Iris pigment epithelial cell (primary cell): ENCODE measurements at regions not wholly inside any gene's neighbourhood (a gene's known extent, or its start where the extent isn't known, plus 50 kb on each side); places are given as distances from the start of the nearest gene placed in this dataset.
"Not testable (repeated sequence)": the region's sequence is repeated elsewhere in the genome, so short reads cannot be mapped to it uniquely, and the experiment has no call there.

Experiments used
- DNase-seq: peaks from one replicate; pipeline ENCODE4 v3.0.0-alpha.2; 2011; ENCODE audit warnings: low read depth

- DNase-seq: no peak
Observed at GRCh38 chrX:65331371-65331770, 203.2 kb downstream of the LAS1L start.

DNA sequence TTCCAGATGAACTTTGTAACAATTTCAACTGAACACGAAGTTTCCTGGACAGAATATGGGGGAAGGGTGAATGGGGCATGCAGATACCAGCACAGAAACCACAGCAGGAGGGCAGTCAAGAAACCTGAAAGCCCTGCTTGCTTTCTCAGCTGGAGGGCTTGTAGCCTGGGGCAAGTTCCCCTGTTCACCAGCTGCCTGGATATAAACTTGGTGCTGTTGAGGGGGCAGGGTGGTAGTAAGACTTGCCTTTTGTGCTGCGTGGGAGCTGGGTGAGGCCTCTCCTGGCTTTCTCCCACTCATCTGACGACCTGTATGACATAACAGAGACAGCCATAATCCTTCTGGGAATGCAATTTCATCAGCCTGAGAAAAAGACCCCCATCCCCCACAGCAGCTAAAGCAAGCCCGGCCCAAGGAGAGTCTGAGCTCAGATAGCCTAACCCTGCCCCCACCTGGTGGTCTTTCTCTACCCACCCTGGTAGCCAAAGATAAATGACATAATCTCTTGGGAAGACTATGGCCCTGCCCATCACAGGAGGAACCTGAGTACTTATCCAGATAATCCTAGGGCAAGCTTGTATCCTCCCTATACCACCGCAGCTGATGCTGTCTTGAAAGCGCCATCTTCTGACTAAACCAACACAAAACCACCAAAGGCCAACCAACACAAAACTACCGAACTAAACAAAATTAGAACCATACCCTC lies 234.3 kb downstream of the LAS1L start:
- DNase-seq: no peak

GRCh38 chrX:65282905-65283304 lies 251.7 kb downstream of the LAS1L start:
- DNase-seq: peak; percentile 26

DNA sequence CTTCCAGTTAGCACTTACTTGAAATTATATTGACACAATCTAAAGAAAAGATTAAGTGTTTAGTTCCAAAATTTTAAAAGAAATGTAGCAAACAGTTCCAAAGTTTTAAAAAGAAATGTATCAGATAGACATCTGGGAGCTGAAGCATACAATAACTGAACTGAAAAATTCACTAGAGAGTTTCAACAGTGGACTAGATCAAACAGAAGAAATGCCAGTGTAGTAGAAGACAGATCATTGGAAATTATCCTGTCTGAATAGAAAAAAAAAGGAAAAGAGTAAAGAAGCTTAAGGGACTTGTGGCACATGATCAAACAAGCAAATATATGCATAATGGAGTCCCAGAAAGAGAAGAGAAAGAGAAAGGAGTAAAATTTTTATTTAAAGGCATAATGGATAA lies 261.4 kb downstream of the LAS1L start:
- DNase-seq: no peak

GRCh38 chrX:65266482-65266881 lies 268.1 kb downstream of the LAS1L start:
- DNase-seq: no peak

DNA sequence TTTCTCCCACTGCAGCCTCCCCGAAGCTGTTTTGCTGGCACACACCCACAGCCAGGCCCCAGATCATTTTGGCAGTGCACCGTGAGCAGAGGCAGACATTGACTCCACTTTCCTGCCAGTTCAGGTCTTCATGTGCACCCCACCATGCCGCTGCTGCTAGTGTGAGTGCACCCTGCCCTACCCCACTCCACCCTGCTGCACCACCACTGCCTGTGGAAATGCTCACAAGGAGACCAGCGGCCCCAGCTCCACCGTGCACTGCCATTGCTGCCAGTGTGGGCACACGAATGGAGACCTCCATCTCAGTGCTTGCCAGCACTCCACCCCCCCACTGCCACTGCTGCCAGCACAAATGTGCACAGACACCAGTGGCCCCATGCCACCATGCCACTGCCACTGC lies 277.6 kb upstream of the ZC4H2 start:
- no peak for DNase-seq

DNA sequence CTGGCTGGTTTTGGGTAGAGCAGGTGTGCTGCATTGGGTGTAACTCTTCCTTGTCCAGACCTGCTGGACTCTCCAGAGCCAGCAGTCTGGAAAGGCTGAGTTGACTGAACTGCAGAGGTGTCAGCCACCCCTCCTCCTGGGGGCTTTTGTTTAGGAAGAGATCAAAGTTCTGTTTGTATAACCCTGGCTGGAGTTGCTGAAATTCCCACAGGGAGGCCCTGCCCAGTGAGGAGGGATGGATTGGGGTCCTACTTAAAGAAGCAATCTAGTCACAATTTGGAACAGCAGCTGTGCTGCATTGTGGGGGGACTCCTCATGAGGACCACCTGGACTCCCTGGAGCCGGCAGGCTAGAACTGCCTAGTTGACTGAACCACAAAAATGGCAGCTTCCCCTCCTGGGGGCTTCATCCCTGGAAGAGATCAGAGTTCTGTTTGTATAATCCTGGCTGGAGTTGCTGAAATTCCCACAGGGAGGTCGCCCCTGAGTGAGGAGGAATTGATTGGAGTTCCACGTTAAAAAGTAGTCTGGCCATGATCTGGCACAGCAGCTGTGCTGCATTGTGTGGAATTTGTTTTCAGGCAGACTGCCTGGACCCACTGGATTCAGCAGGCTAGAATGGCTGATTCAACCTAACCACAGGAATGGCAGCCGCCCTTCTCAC lies 264.9 kb upstream of the ZC4H2 start:
- DNase-seq: no peak

GRCh38 chrX:65203545-65203944 lies 227.3 kb upstream of the ZC4H2 start:
- no peak for DNase-seq

GRCh38 chrX:65196758-65197360 lies 220.6 kb upstream of the ZC4H2 start:
- no peak for DNase-seq

- DNase-seq: no peak
Observed at GRCh38 chrX:65195621-65196020, 219.4 kb upstream of the ZC4H2 start.

GRCh38 chrX:65194547-65194946 lies 218.3 kb upstream of the ZC4H2 start:
- no peak for DNase-seq

DNA sequence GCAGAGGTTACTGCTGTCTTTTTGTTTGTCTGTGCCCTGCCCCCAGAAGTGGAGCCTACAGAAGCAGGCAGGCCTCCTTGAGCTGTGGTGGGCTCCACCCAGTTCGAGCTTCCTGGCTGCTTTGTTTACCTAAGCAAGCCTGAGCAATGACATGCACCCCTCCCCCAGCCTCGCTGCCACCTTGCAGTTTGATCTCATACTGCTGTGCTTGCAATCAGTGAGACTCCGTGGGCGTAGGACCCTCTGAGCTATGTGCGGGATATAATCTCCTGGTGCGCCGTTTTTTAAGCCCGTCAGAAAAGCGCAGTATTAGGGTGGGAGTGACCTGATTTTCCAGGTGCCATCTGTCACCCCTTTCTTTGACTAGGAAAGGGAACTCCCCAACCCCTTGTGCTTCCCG lies 187.1 kb upstream of the ZC4H2 start:
- DNase-seq: not testable (repeated sequence)

- DNase-seq: no peak
Observed at GRCh38 chrX:65148232-65148631, 172.0 kb upstream of the ZC4H2 start.

- no peak for DNase-seq
Observed at GRCh38 chrX:65136424-65136823, 160.2 kb upstream of the ZC4H2 start.

DNA sequence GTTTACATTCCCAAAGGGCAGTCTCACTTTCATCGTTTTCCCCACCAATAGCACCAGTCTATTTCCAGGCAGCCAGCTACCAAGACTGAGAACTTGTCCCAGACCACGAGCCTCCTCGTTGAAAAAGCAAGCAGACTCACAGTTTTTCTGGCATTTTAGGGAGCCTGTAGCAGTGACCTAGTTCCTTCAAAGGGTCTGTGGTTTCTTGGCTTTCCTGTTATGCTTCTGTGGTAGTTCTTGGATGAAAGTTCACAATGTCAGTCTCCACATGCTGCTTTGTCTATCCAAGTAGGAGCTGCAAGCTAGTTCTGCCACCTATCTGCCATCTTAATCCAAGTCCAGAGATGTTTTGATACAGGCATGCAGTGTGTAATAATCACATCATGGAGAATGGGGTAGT lies 151.6 kb upstream of the ZC4H2 start:
- no peak for DNase-seq

- DNase-seq: no peak
Observed at GRCh38 chrX:65098851-65099250, 122.6 kb upstream of the ZC4H2 start.

- DNase-seq: no peak
Observed at GRCh38 chrX:65093658-65094057, 117.4 kb upstream of the ZC4H2 start.

GRCh38 chrX:65073233-65073632 lies 97.0 kb upstream of the ZC4H2 start:
- no peak for DNase-seq

GRCh38 chrX:65072590-65072989 lies 96.3 kb upstream of the ZC4H2 start:
- DNase-seq: no peak

DNA sequence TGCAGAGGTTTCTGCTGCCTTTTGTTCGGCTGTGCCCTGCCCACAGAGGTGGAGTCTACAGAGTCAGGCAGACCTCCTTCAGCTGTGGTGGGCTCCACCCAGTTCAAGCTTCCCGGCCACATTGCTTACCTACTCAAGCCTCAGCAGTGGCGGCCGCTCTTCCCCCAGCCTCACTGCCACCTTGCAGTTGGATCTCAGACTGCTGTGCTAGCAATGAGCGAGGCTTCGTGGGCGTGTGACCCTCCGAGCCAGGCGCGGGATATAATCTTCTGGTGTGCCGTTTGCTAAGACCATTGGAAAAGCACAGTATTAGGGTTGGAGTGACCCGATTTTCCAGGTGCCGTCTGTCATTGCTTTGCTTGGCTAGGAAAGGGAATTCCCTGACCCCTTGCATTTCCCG lies 82.4 kb upstream of the ZC4H2 start:
- DNase-seq: not testable (repeated sequence)

DNA sequence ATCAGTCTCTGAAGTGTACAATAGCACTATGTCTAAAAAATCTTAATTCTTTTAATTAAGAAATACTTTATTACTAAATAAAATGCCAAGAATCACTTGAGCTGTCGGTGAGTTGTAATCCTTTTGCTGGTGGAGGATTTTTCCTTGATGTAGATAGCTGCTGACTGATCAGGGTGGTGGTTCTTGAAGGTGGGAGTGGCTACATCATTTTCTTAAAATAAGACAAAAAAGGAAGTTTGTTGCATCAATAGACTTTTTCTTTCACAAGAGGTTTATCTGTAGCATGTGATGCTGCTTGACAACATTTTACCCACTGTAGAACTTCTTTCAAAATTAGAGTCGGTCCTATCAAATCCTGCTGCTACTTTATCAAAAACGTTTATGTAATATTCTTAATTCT lies 68.8 kb upstream of the ZC4H2 start:
- DNase-seq: no peak

- DNase-seq: peak; percentile 3
Observed at GRCh38 chrX:65035446-65035770, 59.2 kb upstream of the ZC4H2 start.

- DNase-seq: peak; percentile 53
Observed at GRCh38 chrX:65034668-65035445, 58.6 kb upstream of the ZC4H2 start, which contains the start of gene ZC3H12B. Gene ZC3H12B (plus strand): TSS chrX:65034826.
